NCI-H1092 (cell line): ENCODE measurements at regions not wholly inside any gene's neighbourhood (a gene's known extent, or its start where the extent isn't known, plus 50 kb on each side); places are given as distances from the start of the nearest gene placed in this dataset.
"Not testable (repeated sequence)": the region's sequence is repeated elsewhere in the genome, so short reads cannot be mapped to it uniquely, and the experiment has no call there.

ENCODE experiments used
- DNase-seq: peaks from one replicate; lab custom pipeline; 2025; lab: John Stamatoyannopoulos, UW

DNA sequence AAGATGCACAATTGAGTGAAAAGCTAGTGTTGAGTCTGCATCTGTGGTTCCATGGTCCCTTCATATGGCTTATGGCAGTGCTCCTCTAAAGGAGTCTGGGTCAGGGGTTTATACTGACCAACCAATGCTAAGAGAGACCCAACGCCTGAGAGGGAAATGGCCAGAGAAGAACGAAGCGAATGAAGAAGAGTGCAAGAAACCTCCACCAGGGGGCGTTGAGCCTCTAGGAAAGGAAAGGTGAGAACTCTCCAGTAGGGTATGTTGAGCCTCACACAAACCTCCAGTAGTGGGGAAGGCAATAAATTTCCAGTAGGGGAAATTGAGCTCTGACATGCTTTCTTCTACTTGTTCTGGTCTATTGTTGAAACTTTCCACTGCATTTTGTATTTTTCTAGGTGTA lies 470.6 kb downstream of the PRDM9 start:
- DNase-seq, result no peak

GRCh38 chr5:23991406-23991805 lies 484.0 kb downstream of the PRDM9 start:
- no peak for DNase-seq

DNA sequence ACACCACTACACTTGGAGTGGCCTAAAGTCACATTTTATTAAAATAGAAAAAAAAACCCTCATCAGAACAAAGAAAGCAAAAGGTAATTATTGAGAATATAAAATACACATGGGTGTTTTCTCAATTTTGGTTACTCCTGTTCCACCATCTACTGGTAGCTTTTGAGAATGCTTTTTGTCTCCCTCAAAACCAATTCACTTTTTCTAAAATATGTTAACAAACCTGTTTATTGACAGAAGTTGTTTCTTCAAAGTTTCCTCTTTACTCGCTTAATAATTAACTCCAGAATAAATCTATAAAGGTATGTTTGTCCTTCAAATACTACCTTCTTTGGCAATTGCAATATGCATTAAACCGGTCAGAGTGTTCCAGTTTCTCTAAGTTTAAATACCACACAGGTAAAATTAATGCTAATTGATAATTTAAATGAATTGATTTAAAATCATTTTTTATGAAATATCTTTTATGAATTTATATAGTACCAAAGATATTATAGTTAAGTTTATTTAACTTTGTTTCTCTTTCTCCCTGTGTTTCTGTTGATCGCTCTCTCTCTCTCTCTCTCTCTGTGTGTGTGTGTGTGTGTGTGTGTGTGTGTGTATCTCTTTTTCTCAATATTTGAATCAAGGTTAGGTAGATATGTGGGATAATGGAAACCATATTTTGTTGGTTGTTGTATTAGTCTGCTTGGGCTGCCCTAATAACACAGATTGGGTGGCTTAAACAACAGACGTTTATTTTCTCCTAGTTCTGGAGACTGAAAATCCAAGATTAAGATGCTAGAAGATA lies 487.4 kb downstream of the PRDM9 start:
- no peak for DNase-seq

GRCh38 chr5:23996525-23996924 lies 489.1 kb downstream of the PRDM9 start:
- no peak for DNase-seq

DNA sequence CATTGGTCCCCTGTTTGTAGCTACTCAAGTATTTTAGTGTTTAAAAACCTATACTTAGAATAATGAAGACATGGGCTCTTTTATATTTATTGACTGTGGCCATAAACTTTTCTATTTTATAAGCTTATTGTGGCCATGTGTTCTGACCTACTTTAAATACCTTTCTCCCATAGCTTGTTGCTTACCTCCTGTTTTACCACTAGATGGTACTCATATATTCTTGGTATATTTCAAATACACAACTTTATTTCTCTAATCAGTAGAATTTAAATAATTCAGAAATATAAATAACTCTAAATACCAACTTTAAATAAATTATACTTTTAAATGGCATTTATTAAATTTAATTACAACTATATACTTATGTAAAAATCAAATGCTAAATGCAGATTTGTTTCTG lies 498.0 kb downstream of the PRDM9 start:
- DNase-seq, result no peak

- DNase-seq, result not testable (repeated sequence)
Observed at GRCh38 chr5:24017710-24018109, 510.3 kb downstream of the PRDM9 start.

- DNase-seq, result no peak
Observed at GRCh38 chr5:24026288-24026687, 518.9 kb downstream of the PRDM9 start.

DNA sequence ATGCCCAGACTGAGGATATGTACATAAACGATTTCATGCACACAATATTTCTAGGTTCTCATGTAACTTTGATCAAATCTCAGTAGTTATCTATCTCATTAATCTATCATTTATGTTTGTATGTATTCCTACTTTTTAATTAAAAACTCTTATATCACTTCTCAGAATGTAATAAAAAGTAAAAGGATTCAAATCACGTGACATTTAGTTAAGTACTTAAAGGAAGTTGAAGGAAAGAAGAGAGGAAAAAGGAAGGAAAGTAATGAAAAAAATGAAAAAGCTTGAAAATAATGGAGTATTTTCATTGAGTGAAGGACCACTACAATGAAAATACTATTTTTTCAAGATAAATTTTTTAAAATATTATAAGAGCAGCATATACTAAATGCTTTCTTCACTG lies 535.3 kb downstream of the PRDM9 start:
- no peak for DNase-seq

DNA sequence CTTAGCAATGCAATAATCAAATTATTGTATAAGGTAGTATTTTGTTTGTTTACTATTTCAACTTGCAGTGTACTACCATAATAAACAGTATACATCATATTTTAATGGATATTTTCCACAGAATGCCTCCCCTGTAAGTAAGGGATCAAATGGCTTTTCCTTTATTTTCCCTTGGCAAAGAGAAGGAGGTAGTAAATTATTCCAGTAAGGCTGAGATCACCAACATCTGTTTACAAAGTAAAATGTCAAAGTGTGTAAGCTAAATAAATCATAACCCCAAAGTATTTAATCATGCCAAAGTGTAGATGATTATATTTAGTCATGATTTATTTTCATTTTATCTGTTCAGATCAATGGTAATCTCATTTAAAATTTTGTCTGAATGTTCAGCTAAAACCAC lies 537.6 kb downstream of the PRDM9 start:
- DNase-seq, result no peak

DNA sequence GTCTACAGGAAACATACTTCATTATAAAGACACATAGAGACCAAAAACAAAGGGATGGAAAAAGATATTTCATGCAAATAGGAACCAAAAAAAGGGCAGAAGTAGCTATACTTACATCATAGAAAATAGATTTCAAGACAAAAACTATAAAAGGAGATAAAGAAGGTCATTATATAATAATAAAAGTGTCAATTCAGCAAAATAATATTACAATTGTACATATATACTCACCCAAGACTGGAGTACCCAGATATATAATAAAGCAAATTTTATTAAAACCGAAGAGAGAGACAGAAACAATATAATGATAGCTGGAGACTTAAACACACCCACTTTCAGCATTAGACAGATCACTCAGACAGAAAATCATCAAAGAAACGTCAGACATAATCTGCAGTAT lies 546.3 kb downstream of the PRDM9 start:
- DNase-seq, result no peak

GRCh38 chr5:24059006-24059405 lies 551.6 kb downstream of the PRDM9 start:
- no peak for DNase-seq

GRCh38 chr5:24059716-24060115 lies 552.3 kb downstream of the PRDM9 start:
- DNase-seq, result no peak

- no peak for DNase-seq
Observed at GRCh38 chr5:24065779-24066178, 558.4 kb downstream of the PRDM9 start.

- DNase-seq, result no peak
Observed at GRCh38 chr5:24067208-24067607, 559.8 kb downstream of the PRDM9 start.

DNA sequence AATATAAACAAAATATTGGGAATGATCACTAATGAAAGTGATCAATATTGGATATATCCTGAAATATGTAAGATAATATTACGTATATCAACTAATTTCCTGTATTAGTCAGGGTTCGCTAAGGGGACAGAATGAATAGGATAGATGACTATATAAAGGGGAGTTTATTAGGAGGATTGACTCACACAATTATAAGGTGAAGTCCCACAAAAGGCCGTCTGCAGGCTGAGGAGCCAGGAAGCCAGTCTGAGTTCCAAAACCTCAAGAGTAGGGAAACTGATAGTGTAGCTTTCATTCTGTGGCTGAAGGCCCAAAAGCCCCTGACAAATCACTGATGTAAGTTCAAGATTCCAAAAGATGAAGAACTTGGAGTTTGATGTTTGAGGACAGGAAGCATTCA lies 561.1 kb downstream of the PRDM9 start:
- DNase-seq, result no peak

DNA sequence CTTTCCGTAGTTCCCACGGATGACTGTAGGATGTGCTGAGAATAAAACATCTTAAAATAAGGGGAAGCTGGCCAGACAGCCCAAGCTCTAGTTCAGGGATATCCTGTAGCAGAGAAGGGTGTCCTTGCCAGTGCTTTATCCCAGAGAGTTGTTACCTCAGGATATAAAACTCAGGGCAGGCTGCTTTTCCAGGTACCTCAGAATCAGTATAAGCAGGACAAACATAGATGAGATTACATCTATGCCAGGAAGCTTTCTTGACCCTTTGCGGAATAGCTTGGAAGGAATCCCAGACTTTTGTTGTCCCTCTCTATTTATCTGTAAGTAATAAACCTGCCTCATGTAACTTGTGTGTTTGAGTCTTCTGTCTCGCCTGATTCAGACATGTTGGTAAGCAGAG lies 565.7 kb downstream of the PRDM9 start:
- no peak for DNase-seq

DNA sequence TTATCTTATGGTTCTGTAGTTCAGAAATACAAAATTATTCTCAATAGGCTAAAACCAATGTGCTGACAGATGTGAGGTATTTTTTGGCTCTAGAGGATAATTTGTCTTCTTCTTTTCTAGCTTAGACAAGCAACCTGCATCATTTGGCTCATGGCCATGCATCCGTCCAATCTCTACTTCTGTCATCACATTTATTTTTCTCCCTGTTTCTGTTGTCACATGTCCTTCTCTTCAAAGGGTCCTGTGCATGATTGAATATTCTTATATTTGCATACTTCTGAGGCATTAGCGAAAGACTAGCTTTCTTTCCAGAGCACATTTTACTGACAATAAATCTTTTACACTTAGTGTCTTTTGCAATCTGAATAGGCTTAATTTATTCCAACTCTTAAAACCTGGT lies 564.7 kb downstream of the CDH10 start:
- no peak for DNase-seq

GRCh38 chr5:24094081-24094679 lies 550.6 kb downstream of the CDH10 start:
- DNase-seq, result no peak

- DNase-seq, result no peak
Observed at GRCh38 chr5:24102010-24102409, 542.8 kb downstream of the CDH10 start.

- DNase-seq, result no peak
Observed at GRCh38 chr5:24103451-24104023, 541.2 kb downstream of the CDH10 start.

DNA sequence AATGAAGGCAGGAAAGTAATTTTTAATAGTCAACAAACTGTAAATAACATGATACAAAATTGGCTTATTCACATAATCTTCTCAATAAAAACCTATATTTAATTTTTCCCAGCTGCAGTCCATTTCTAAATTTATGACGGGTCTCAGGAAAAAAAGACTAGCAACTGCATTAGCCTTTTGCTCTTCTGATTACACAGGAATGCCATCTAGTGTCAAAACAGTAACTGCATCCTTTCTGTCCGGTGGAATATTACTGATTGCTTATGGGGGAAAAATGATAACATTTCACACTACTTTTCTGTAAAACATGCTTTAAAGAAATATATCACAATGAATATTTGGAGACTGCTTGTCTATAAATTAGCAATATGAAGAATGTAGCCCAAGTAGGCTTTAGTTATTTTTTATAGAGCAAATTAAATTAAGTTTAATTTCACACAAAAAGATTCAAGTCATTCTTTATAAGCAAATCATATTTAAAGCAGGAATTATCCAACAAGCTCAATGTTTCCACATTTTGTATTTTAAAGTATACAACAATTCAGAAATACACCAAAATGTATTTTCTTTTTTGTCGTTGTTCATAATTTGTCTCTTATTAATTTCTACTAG lies 534.7 kb downstream of the CDH10 start:
- DNase-seq, result peak; percentile 29

- DNase-seq, result no peak
Observed at GRCh38 chr5:24112420-24112819, 532.4 kb downstream of the CDH10 start.

- DNase-seq, result no peak
Observed at GRCh38 chr5:24118351-24118750, 526.4 kb downstream of the CDH10 start.
